Renal cortex interstitium (tissue), 11 donors: ENCODE measurements at regions not wholly inside any gene's neighbourhood (a gene's known extent, or its start where the extent isn't known, plus 50 kb on each side); places are given as distances from the start of the nearest gene placed in this dataset.

Source experiments
- DNase-seq, 11 donors: peaks; one replicate each; pipeline ENCODE4 v3.0.0-alpha.2; 2013; ENCODE audit warnings: low read depth in 9 of 11, low spot score in 4 of 11; ENCODE audit errors: extremely low read depth in 1 of 11

- no peak for DNase-seq
Measured at GRCh38 chr9:86893811-86894490, 53.4 kb downstream of the GAS1 start.

DNA sequence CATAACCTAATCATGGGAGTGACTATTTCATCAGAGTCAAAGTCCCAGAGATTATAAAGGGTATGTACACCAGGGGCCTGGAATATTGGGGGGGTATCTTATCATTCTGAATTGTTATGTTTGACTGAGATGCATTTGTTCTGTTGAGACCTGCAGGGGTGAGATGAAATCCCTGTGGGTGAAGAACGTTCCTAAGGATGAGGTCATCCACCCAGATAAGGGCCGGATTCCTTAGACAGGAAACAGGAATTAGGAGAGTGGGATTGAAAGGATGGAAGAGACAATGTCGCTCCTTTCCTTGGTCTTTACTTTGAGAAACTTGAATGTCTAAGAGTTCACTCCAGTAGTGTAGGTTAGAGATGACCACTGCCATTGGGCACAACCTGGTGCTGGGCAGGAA lies 54.7 kb downstream of the GAS1 start:
- DNase-seq = no peak

- no peak for DNase-seq
Measured at GRCh38 chr9:86891886-86892437, 55.3 kb downstream of the GAS1 start.

DNA sequence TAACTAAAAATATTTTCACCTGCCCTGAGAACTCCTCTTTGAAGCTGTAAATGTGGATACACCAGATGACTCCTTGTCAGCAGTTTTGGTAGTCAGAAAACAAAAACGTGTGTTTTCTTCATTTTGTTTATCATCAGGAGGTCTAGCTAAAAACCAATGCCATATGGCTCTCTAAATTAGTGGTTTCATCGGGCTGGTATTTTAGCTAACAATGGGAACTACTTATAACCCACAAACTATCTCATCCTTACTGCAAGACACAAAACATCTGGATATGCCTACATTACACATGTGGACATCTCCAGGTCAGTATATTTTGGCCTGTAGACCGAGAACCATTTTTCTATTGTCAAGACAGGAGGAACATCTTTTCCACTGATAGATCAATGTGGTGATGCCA lies 56.2 kb downstream of the GAS1 start:
- DNase-seq = no peak

DNA sequence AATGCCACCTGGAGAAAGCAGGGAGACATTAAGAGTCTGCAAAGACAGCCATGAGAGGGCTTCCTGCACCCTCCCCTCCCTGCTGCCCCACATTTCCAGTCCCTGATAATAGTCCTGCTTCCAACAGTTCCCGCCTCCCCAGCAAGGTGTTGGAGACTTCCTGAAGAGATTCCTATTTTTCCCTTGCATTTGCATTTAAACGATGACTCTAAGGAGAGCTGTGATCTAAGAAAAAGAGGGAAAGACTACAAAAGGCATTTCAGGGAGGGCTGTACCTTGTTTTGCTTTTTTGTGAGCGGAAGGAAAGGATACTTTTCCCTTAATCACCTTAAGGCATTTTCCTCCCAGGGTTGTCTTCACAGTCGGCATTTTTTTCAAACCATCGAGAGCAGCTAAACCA lies 62.1 kb downstream of the GAS1 start:
- no peak for DNase-seq

- no peak for DNase-seq
Measured at GRCh38 chr9:86876621-86877196, 70.6 kb downstream of the GAS1 start.

- no peak for DNase-seq
Measured at GRCh38 chr9:86868616-86869015, 78.7 kb downstream of the GAS1 start.

DNA sequence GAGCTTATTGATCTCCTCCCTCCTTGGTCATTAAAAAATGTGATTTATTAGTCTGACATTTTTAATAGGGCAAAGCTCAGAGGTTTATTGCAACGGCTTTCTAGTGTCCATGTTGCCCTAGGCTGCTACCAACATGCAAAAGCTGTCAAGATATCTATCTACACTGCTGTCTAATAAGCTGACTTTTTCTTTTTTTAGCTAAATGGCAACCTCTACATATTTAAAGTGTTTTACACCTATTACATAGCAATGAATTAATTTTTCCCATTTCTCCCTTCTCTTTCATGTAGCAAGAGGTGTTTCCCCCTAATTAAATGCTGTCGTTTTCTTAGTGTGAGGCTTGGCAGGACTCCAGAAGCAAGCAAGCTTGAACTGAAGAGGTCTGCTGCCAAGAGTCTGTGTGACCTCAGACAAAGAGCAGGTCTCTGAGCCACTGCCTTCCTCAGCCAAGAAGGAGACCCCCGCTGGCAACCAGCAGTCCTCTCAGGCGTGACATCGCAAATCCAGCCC lies 79.4 kb downstream of the GAS1 start:
- DNase-seq = no peak

GRCh38 chr9:86865952-86866351 lies 81.4 kb downstream of the GAS1 start:
- no peak for DNase-seq

DNA sequence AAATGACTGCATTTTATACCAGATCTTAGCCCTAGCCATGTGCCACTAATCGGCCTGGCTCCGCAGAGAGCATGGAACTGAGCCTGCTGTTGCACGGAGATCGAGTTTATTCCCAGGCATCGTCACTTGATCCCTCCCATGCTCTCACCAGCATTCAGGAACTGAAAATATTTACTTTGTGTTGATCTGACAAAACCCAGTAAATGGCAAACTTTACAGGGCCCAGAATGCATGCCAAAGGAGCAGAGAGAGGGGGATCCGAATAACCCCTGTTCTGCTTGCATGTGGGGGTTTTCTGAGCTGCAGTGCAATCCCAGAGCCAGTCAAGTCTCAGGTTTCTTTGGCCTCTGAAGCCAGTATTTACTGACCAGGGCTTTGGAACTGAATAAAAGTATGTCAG lies 87.3 kb downstream of the GAS1 start:
- DNase-seq = no peak

- no peak for DNase-seq
Measured at GRCh38 chr9:86859056-86859455, 88.2 kb downstream of the GAS1 start.

GRCh38 chr9:86858009-86858408 lies 89.3 kb downstream of the GAS1 start:
- no peak for DNase-seq

DNA sequence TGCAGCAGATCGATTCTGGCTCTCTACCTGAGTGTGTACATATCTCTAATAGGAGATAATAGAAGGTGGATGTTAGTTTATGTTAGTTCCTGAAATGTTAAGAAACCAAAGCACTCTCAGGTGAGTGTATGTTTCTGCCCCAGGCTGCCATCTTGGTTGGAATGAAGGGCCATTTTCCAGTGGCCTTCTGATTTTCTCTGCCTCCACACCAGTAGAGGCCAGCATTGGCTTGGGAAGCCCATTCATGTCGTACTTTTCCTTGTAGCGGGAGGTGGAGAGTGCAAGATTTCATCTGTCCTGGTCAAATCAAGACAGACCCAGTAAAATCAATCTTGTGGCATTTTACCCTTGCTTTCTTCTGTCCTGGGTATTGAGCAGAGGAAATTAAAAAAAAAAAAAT lies 91.0 kb downstream of the GAS1 start:
- DNase-seq = no peak

- DNase-seq = peak; percentile 84 to 95 (median 89)
Measured at GRCh38 chr9:86854898-86855523, 92.3 kb downstream of the GAS1 start.

GRCh38 chr9:86846656-86847055 lies 100.7 kb downstream of the GAS1 start:
- no peak for DNase-seq

- DNase-seq = peak in 3 of 11 donors; percentile 53 to 73 (median 70)
Measured at GRCh38 chr9:86843206-86843605, 104.1 kb downstream of the GAS1 start.

- DNase-seq = no peak
Measured at GRCh38 chr9:86842573-86842972, 104.7 kb downstream of the GAS1 start.

GRCh38 chr9:86839522-86839921 lies 107.8 kb downstream of the GAS1 start:
- DNase-seq = no peak

GRCh38 chr9:86838519-86839497 lies 108.5 kb downstream of the GAS1 start:
- DNase-seq = no peak
